Activated CD4-positive, alpha-beta T cell treated with anti-CD3 and anti-CD28 coated beads, Interleukin-2, amount 50 U/mL, for 24 hours (primary cell): ENCODE measurements at regions not wholly inside any gene's neighbourhood (a gene's known extent, or its start where the extent isn't known, plus 50 kb on each side); places are given as distances from the start of the nearest gene placed in this dataset.

Experiments
- DNase-seq, 2 donors: peaks; one replicate each; pipeline ENCODE4 v3.0.0-alpha.2; 2020; ENCODE audit warnings: low read depth in 1 of 2, low spot score in 1 of 2

- no peak for DNase-seq
These were observed 1404.3 kb downstream of the MAT2B start for GRCh38 chr5:164909673-164910072.

GRCh38 chr5:164921722-164922121, 1416.3 kb downstream of the MAT2B start:
- DNase-seq: no peak

GRCh38 chr5:164934039-164934438, 1428.6 kb downstream of the MAT2B start:
- DNase-seq: no peak

GRCh38 chr5:164934561-164934960, 1429.1 kb downstream of the MAT2B start:
- no peak for DNase-seq

- DNase-seq: no peak
These were observed 1435.7 kb downstream of the MAT2B start for GRCh38 chr5:164941132-164941531.

GRCh38 chr5:164950927-164951326, 1445.5 kb downstream of the MAT2B start:
- DNase-seq: no peak

DNA sequence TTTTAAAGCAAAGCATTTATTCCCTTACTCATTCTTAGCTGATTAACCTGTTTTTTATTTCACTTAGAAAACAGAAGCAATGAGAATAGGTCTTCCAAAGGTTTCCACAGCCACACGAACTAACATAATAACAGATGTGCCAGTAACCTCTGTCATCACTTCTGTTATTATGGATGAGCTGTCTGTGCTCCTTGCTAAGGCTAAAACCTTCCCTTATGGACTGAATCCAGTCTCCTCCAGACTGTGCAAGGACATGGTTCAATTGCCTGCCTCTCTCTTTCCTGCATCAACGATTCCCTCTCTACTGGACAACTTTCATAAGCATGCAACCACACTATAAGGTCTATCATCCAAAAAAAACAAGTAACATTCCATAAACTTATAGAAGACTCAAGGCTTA, 1446.2 kb downstream of the MAT2B start:
- no peak for DNase-seq

GRCh38 chr5:164958688-164959087, 1453.3 kb downstream of the MAT2B start:
- DNase-seq: no peak

DNA sequence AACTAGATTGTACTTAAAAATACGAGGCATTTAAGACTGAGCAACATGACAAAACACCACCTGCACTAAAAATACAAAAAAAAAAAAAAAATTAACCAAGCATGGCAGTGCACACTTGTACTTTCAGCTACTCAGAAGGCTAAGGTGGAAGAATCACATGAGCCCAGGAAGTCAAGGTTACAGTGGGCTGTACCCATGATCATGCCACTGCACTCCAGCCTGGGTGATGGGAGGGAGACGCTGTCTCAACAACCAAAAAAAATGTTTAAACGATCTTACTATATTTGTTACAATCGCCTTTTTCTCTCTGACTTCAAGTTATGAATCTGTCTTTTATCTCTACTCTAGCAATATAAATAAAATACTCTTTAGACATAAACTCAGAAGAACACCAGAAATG, 1454.3 kb downstream of the MAT2B start:
- no peak for DNase-seq

DNA sequence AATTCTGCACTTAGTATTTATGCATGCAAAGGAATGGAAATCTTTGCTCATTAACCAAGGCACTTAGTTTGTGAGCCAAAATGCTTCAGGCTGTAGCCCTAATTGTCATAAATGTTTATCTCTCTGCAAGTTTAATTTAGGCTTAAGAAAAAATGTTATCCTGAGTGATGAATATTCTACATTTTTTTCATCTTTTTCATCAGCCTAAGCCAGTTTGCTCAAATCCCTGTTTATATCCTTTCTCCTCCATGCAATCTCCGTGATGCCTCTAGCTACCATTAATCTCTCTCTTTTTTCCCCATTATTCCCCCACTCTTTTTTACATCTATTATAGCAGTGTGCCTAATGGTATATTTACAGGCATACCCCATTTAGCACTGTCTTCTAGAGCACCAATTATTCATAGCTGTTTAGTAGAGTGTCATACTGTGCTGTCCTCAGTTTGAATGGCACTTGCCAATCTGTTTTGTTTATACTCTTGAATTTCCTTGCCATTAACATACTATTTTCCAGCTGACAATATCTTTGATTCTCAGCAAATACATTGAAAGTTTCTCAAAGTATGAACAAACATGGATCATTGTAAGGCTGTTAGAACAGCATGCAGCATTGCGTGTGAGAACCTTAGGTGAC, 1457.0 kb downstream of the MAT2B start:
- DNase-seq: no peak

DNA sequence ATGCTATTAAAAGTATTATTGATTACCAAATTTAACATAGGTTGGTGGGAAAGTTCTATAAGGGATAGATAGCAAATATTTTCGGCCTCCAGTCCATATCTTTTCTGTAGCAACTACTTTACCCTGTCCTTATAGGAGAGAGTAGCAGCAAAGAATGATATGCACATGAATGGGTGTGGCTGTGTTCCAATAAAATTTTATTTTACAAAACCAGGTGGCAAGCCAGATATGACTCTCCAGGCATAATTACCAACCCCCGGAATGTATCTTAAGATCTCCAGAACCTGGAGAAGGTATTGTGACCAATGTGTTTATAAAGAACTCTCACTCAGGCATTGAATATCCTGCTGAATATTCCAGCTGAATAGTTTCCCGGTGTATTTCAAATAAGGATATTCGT, 1461.2 kb downstream of the MAT2B start:
- DNase-seq: no peak

- DNase-seq: no peak
These were observed 1461.9 kb downstream of the MAT2B start for GRCh38 chr5:164967354-164967753.

DNA sequence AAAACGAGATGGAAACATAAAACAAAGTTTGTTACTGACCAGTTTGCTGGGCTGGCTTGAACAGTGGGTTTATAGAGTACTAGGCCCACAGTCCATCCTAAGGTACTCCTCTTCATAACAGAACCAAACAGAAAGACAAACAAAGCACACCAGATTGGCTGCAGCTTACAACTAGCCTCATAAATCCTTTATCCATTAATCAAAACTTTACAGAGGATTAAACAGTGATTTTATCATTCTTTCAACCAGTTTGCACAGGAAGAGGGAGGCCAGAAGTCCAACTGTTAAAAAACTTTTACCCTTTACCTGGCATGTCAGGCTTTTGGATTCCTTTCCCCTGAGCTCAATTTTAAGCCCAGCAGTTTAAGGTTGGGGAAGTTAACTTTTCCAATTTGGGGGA, 1467.6 kb downstream of the MAT2B start:
- no peak for DNase-seq

DNA sequence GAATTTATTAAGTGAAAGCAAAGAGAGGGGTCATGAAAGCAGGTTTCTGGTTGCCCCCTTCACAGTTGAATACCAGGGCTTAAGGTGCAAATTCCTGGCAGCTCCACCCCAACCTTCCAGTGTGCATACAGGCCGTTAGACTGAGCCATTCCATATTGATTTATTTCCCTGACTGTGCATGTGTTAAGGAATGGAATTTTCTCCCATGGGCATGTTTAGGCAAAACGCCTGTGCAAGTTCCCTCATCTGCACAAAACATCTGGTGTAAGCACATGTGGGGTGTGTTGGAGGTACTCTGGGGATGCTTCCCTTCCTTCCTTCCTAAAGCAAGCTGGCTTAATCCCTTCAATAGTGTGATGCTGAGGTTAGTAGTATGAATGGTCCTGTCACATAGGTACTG, 1470.6 kb downstream of the MAT2B start:
- no peak for DNase-seq

- no peak for DNase-seq
These were observed 1475.1 kb downstream of the MAT2B start for GRCh38 chr5:164980480-164980879.

DNA sequence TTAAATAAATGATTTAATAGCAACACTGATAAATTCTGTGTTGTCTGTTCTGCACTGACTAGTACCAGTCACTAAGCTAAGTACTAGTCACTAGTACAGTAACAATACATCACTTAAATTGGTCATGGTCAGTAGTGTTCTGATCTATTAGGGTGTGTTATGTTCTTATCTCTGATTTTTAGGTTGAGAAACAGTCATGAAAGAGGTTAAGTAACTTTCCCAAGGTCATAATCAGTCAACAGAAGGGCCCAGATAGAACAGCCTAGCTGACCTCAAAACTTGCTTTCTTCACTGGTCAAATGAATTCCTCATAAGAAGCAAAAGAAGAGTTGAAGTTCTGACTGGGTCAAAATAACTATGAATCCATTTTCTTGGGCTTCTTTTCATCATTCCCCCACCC, 1492.7 kb downstream of the MAT2B start:
- DNase-seq: no peak

- DNase-seq: no peak
These were observed 1493.2 kb downstream of the MAT2B start for GRCh38 chr5:164998590-164998989.

DNA sequence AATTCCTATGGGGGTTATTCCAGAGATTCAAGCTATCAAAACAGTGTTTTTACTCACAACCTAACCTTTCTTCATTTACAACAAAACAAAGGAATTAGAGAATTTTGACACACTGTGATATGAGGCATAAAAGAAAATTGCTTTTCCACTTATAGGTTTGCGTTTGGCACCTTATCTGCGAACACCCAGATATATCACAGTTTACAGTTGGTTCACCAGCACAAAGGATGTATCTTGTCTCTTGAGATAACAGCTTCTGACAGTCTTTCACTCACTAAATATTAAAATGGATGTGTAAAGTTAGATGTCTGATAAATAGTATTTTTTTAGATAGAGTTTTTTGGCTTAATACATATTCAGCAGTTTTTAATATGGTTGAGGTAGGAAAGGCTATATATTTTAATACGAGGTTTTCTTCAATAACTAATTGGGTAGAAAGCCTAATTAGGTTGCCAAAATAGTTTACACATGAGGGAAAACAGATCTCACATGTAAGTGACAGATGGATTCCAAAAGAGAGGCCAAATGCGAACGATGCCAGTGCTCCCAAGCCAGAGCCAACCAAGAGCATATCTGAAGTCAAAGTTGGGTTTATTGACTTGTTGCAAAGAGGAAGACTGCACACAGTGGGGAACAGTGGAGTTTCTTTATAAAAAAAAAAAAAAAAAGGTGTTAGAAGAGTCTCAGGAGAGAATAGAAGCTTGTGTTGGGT, 1495.2 kb downstream of the MAT2B start:
- no peak for DNase-seq

- no peak for DNase-seq
These were observed 1497.9 kb downstream of the MAT2B start for GRCh38 chr5:165003283-165003682.

DNA sequence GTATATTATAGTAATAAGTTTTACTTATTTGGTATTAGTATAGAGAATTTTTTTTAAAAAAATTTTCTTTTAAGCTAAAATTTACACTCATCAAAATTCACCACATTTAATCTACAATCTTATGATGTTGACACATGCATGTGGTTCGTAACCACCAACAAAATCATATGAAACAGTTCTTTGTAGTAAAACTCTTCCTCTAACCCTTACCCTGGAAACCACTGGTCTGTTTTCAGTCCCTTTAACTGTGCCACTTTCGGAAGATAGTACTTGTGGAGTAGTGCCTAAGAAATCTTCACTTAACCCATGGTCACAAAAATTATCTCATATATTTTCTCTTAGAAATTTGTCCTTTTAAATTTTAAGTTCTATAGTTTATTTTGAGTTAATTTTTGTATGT, 1498.8 kb downstream of the MAT2B start:
- no peak for DNase-seq

DNA sequence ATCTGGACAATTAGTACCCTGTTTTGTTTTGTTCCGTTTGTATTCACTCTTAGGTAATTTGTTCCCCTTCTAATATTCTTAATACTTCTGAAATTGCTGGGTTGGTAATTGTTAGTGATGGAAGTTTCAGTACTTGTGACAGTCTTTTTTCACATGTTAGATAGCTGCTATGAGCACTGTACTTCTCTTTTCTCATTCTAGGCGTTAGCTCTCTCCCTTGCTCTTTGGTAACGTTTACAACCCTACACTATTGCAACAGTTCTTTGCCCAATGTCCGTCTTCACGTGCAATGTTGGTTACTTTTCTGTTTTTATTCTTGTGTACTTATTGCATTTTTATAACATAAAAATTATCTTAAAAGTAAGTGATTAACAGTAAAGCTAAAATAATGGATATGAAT, 1509.0 kb downstream of the MAT2B start:
- no peak for DNase-seq

DNA sequence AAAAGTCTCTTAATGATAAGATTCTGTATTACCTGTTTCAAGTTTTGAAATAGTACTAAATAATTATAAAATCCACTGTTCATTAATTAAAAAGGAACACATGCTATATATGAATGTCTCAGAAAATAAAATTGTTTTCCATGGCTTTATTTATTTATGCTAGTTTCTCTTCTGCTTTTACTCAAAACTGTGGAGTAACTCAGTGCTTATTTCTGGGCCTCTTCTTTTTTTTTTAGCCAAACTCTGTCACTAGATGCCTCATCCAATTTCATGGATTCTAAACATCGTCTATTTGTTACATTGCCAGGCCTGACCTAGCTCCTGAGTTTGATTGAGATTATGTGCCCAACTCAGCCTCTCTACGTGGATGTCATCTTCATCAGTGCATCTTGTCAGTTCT, 1509.7 kb downstream of the MAT2B start:
- DNase-seq: no peak

DNA sequence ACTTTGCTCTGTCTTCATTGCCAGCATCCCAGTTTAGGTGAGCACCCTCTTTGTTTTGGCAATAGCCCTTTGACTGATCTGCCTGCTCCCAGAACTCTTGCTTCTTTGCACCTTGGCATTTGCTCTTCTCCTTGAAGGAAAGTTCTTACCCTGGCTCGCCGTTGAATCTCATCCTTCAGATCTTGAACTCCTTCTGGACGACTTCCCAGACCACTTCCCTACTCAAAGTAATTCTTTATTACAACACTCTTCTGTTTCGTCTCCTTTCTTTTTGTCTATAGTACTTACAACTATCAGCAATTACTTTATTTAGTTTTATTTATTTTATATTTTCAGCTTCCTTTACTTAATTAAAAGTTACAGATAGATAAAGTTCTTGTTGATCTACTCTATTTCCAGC, 1510.1 kb downstream of the MAT2B start:
- no peak for DNase-seq
